Stromal cell of bone marrow (primary cell): ENCODE measurements at regions not wholly inside any gene's neighbourhood (a gene's known extent, or its start where the extent isn't known, plus 50 kb on each side); places are given as distances from the start of the nearest gene placed in this dataset.
"Not testable (repeated sequence)": the region's sequence is repeated elsewhere in the genome, so short reads cannot be mapped to it uniquely, and the experiment has no call there.

ENCODE experiments used
- DNase-seq: peaks from one replicate; pipeline ENCODE4 v3.0.0-alpha.2; 2012; ENCODE audit warnings: low read depth

GRCh38 chr5:83001796-83002381, 75.3 kb downstream of the TMEM167A start:
- DNase-seq = no peak

- DNase-seq = no peak
Measured at GRCh38 chr5:83000922-83001321, 76.3 kb downstream of the TMEM167A start.

- no peak for DNase-seq
Measured at GRCh38 chr5:83000428-83000827, 76.8 kb downstream of the TMEM167A start.

DNA sequence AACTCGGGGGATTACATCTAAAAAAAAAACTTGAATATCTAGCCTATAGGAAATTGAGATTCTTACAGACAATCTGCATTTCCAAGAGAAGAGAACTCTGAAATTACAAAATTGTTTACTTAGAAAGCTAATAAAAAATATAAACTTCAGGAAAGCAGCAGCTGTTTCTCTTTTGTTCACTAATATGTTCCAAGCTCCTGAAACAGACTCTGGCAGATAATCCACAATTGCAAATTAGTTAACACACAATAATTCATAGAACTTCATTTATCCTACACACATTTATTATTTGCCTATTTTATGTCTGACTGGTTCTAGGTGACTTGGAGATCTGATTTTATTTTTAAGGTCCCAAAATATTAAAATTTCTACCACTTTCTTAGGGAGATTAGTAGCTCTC, 83.8 kb downstream of the TMEM167A start:
- DNase-seq = no peak

DNA sequence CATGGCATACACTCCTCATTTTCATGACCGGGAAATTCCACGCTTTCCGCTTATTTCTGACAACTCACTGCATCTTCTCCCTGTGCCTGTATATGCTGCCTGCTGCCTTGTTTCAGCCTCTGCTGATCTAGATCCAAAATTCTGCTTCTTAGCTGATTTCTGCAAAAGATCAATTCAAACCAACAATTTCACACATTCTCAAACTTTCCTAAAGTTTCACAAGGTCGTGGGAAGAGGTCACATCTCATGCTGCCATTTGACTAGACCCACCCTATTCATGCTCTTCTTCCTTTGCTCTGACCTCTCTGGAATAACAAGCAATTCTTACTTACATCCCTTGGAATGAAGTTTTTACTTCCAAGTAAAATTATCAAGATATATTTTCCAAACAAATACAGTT, 84.5 kb downstream of the TMEM167A start:
- DNase-seq = no peak

GRCh38 chr5:82991678-82992323, 85.4 kb downstream of the TMEM167A start:
- DNase-seq = no peak

- no peak for DNase-seq
Measured at GRCh38 chr5:82991059-82991458, 86.1 kb downstream of the TMEM167A start.

DNA sequence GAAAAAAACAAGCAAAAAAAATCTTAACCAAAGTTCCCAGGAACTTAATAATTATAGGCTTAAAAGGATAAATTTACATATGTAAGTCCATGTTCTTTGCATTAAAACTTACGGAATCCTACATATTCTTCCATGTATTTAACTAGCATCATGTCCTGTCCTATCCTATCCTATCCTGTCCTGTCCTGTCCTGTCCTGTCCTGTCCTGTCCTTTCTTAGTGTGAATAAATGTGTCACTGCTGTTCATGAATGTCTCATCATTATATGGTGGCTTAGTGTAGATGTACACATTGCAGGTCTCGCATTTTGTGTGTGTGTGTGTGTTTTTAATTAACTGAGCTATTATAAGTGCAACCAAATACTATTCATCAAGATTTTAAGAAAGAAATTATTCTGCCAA, 90.0 kb downstream of the TMEM167A start:
- no peak for DNase-seq

DNA sequence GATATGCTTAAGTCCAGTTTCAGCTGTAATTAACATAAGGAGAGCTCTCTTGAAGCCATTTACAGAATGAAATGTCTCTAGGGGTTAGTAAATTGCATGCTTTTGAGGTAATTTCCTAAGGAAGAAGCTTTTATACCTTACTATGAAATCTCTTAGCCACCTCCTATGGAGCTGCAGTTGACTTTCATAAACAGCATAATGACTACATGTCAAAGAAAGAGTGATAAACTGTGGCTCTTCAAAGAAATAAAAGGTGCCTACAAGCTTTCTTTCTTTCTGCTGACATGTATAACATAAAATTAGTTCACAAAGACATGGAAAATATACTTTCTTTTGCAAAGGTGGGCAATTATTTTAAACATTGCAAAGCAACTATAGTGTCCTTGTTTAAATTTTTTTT, 90.8 kb downstream of the TMEM167A start:
- DNase-seq = no peak

DNA sequence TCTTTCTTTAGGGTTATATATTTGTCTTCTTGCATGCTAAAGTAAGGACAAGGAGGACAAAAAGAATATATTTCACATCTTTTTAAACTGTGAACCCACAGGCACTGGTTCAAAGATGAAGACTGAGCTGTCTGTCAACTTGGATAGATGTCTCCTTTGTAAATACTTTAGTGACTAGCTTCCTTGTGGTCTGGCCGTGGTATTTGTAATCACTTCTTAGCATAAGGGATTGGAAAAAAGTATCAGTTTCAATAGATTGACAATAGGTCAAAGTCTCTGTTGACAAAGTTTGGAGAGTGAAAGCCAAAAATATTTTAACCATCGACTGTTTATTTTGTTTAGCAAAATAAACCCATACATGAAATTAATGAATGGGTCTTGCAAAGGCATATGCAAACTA, 91.4 kb downstream of the TMEM167A start:
- no peak for DNase-seq

- no peak for DNase-seq
Measured at GRCh38 chr5:82984786-82985735, 92.1 kb downstream of the TMEM167A start.

DNA sequence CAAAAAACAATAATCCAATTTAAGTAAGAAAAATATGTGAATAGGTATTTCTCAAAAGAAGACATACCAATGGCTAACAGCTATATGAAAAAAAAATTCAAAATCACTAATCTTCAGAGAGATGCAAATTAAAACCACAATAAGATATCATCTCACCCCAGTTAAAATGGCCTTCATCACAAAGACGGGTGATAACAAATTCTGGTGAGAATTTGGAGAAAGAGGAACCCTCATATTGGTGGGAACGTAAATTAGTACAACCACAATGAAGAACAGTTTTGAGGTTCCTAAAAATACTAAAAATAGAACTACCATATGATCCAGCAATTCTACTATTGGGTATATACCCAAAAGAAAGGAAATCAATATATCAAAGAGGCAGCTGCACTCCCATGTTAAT, 94.3 kb downstream of the TMEM167A start:
- DNase-seq = no peak

- DNase-seq = not testable (repeated sequence)
Measured at GRCh38 chr5:82976887-82977286, 100.3 kb downstream of the TMEM167A start.

DNA sequence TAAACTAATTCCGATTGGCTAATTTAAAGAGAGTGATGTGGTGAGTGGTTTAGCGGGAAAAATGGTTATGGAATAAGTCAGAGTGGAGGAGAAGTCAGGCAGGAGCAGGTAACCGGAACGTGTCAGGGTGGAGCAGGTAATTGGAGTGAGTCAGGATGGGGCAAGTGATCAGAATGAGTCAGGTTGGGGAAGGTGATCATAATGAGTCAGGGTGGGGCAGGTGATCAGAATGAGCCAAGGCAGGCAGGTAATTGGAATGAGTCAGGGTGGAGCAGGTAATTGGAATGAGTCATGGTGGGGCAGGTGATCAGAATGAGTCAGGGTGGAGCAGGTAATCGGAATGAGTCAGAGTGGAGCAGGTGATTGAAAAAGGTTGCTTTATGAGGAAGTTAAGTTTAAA, 101.4 kb downstream of the TMEM167A start:
- DNase-seq = no peak

GRCh38 chr5:82975396-82975795, 101.8 kb downstream of the TMEM167A start:
- DNase-seq = no peak

GRCh38 chr5:82974346-82974745, 102.8 kb downstream of the TMEM167A start:
- DNase-seq = not testable (repeated sequence)

GRCh38 chr5:82971901-82972300, 105.3 kb downstream of the TMEM167A start:
- DNase-seq = no peak

GRCh38 chr5:82971034-82971806, 106.0 kb downstream of the TMEM167A start:
- not testable (repeated sequence) for DNase-seq

DNA sequence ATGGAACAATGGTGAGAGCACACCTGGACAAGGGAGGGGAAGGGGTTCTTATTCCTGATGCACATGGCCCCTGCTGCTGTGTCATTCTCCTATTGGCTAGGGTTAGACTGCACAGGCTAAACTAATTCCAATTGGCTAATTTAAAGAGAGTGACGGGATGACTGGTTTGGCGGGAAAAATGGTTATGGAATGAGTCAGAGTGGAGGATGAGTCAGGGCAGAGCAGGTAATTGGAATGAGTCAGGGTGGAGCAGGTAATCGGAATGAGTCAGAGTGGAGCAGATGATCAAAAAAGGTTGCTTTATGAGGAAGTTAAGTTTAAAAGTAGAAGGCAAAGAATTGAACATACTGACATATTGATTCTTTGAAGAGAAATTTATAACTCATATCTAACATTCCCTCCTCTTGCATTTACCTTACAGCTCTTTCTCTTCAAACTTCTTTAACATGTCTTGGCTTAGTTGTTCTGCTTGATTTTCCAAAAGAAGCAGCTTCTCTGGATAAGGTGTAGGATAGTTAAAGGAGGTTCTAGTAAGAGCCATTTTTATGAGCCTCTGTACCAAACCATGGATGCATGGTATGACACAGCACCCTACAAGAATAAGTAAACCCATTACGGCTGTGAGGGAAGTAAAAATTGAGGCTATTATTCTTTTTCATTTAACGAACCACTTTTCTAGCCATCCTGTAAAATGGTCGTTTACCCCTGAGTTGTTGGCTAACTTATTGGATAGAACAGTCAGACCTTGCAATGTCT, 107.8 kb downstream of the TMEM167A start:
- DNase-seq = not testable (repeated sequence)

- no peak for DNase-seq
Measured at GRCh38 chr5:82967072-82967471, 110.1 kb downstream of the TMEM167A start.

DNA sequence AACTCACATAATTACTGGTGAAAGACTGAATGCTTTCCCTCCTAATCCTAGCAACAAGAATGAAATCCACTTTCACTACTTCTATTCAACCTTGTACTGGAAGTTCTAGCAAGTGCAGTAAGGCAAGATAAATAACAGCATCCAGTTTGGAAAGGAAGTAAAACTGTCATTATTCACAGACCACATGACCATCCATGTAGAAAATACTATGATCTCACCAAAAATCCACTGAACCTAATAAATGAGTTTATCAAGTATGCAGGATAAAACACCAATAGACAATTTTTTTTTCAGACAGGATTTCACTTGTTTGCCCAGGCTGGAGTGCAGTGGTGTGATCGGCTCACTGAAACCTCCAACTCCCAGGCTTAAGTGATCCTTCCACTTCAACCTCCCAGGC, 117.7 kb downstream of the TMEM167A start:
- no peak for DNase-seq
